ENCODE measurements at regions not wholly inside any gene's neighbourhood (a gene's known extent, or its start where the extent isn't known, plus 50 kb on each side); places are given as distances from the start of the nearest gene placed in this dataset.

GRCh38 chr1:79692519-79692918 lies 686.0 kb upstream of the ADGRL4 start:
- Histone ChIP-seq H3K4me3 (ENCODE audit: low read depth in 1 of 3, low read length in 3 of 3) (no peak overlapping the region), H3K4me1 (ENCODE audit: control insufficient read depth in 4 of 4, insufficient read depth in 4 of 4, low read length in 3 of 4) (peaks cover 0 to 3% (median 1%) of the 10 kb centered on the region in 4 donors), H3K36me3 (ENCODE audit: control insufficient read depth in 4 of 4, insufficient read depth in 3 of 4, low read depth in 1 of 4, low read length in 3 of 4) (no peaks in the 10 kb centered on the region), H3K27me3 (ENCODE audit: control insufficient read depth in 4 of 4, insufficient read depth in 4 of 4, low read length in 3 of 4) (no peaks in the 10 kb centered on the region), H3K27ac (ENCODE audit: low read depth in 1 of 2, low read length in 2 of 2) (no peak overlapping the region), H3K9me3 (ENCODE audit: control insufficient read depth in 4 of 4, low read length in 3 of 4) (no peaks in the 10 kb centered on the region), H3K9ac (ENCODE audit: low read depth in 1 of 2, low read length in 2 of 2) (no peak overlapping the region)
- TF ChIP-seq SP1 (IDR thresholded peaks at IDR 0.05) (no peak), FOXA2 (IDR thresholded peaks at IDR 0.05) (no peak), HNF4A (conservative IDR thresholded peaks at IDR 0.05) (peak; percentile 74 to 88), HNF4G (IDR thresholded peaks at IDR 0.05) (peak; percentile 51)
- DNase-seq (ENCODE audit: low spot score): no peak

GRCh38 chr1:79688932-79689331 lies 682.4 kb upstream of the ADGRL4 start:
- no peak for DNase-seq (ENCODE audit: low spot score)
- H3K4me3 ChIP-seq (ENCODE audit: low read depth in 1 of 3, low read length in 3 of 3): no peak overlapping the region
- no peaks in the 10 kb centered on the region for H3K9me3 ChIP-seq (ENCODE audit: control insufficient read depth in 4 of 4, low read length in 3 of 4)
- no peak overlapping the region for H3K27ac ChIP-seq (ENCODE audit: low read depth in 1 of 2, low read length in 2 of 2)
- WGBS: 84% methylated on average over 2 of the region's 2 CpGs
- no peak overlapping the region for H3K9ac ChIP-seq (ENCODE audit: low read depth in 1 of 2, low read length in 2 of 2)
- H3K36me3 ChIP-seq (ENCODE audit: control insufficient read depth in 4 of 4, insufficient read depth in 3 of 4, low read depth in 1 of 4, low read length in 3 of 4): no peaks in the 10 kb centered on the region
- no peaks in the 10 kb centered on the region for H3K27me3 ChIP-seq (ENCODE audit: control insufficient read depth in 4 of 4, insufficient read depth in 4 of 4, low read length in 3 of 4)
- H3K4me1 ChIP-seq (ENCODE audit: control insufficient read depth in 4 of 4, insufficient read depth in 4 of 4, low read length in 3 of 4): no peaks in the 10 kb centered on the region
- no peak for TF ChIP-seq FOXA1 (IDR thresholded peaks at IDR 0.05)
- no peak for TF ChIP-seq YY1 (IDR thresholded peaks at IDR 0.05)
- no peak for TF ChIP-seq MAX (IDR thresholded peaks at IDR 0.05)
- no peak for TF ChIP-seq CTCF (IDR thresholded peaks at IDR 0.05; ENCODE audit: low read depth, low read length, missing input control)
- no peak for TF ChIP-seq GABPA (IDR thresholded peaks at IDR 0.05 in 1 of 2, conservative IDR thresholded peaks at IDR 0.05 in 1 of 2)

GRCh38 chr1:79683420-79683819 lies 676.9 kb upstream of the ADGRL4 start:
- Histone ChIP-seq H3K4me1 (ENCODE audit: control insufficient read depth in 4 of 4, insufficient read depth in 4 of 4, low read length in 3 of 4) (no peaks in the 10 kb centered on the region), H3K27me3 (ENCODE audit: control insufficient read depth in 4 of 4, insufficient read depth in 4 of 4, low read length in 3 of 4) (no peaks in the 10 kb centered on the region), H3K36me3 (ENCODE audit: control insufficient read depth in 4 of 4, insufficient read depth in 3 of 4, low read depth in 1 of 4, low read length in 3 of 4) (no peaks in the 10 kb centered on the region), H3K9me3 (ENCODE audit: control insufficient read depth in 4 of 4, low read length in 3 of 4) (peaks cover 0 to 5% (median under 1%) of the 10 kb centered on the region in 4 donors), H3K4me3 (ENCODE audit: low read depth in 1 of 3, low read length in 3 of 3) (no peak overlapping the region), H3K27ac (ENCODE audit: low read depth in 1 of 2, low read length in 2 of 2) (no peak overlapping the region), H3K9ac (ENCODE audit: low read depth in 1 of 2, low read length in 2 of 2) (no peak overlapping the region)
- TF ChIP-seq TAF1 (conservative IDR thresholded peaks at IDR 0.05) (no peak), HNF4G (IDR thresholded peaks at IDR 0.05) (no peak), EGR1 (IDR thresholded peaks at IDR 0.05; ENCODE audit: low read depth in 2 of 2) (no peak), ZBTB33 (IDR thresholded peaks at IDR 0.05) (no peak), RAD21 (IDR thresholded peaks at IDR 0.05) (no peak), REST (IDR thresholded peaks at IDR 0.05) (no peak), FOXA1 (IDR thresholded peaks at IDR 0.05) (no peak), SP1 (IDR thresholded peaks at IDR 0.05) (no peak), GABPA (IDR thresholded peaks at IDR 0.05 in 1 of 2, conservative IDR thresholded peaks at IDR 0.05 in 1 of 2) (no peak), YY1 (IDR thresholded peaks at IDR 0.05) (no peak), HNF4A (conservative IDR thresholded peaks at IDR 0.05) (no peak), FOXA2 (IDR thresholded peaks at IDR 0.05) (no peak), RXRA (IDR thresholded peaks at IDR 0.05) (no peak), MAX (IDR thresholded peaks at IDR 0.05) (no peak), ATF3 (IDR thresholded peaks at IDR 0.05) (no peak), CTCF (IDR thresholded peaks at IDR 0.05; ENCODE audit: low read depth, low read length, missing input control) (no peak)
- DNase-seq (ENCODE audit: low spot score): no peak

Measured in liver (tissue), 8 donors.